ENCODE measurements at regions not wholly inside any gene's neighbourhood (a gene's known extent, or its start where the extent isn't known, plus 50 kb on each side); places are given as distances from the start of the nearest gene placed in this dataset.

- Mint-ChIP-seq H3K27me3 (peaks cover 53% of the 10 kb centered on the region), H3K27ac (no peak overlapping the region), H3K4me1 (no peaks in the 10 kb centered on the region), H3K4me3 (no peak overlapping the region), H3K36me3 (ENCODE audit: low read depth) (no peaks in the 10 kb centered on the region)
- no peaks in the 10 kb centered on the region for H3K9me3 ChIP-seq (ENCODE audit: control insufficient read depth, low read length, poor library complexity, severe bottlenecking)
- ATAC-seq (no peak), DNase-seq (no peak)
Observed at GRCh38 chr15:39298271-39298962, 282.5 kb upstream of the THBS1 start.

- no peaks in the 10 kb centered on the region for H3K36me3 Mint-ChIP-seq (ENCODE audit: low read depth)
- peaks cover 53% of the 10 kb centered on the region for H3K27me3 Mint-ChIP-seq
- no peak overlapping the region for H3K27ac Mint-ChIP-seq
- no peaks in the 10 kb centered on the region for H3K4me1 Mint-ChIP-seq
- DNase-seq: no peak
- no peak overlapping the region for H3K4me3 Mint-ChIP-seq
- no peak for ATAC-seq
- no peaks in the 10 kb centered on the region for H3K9me3 ChIP-seq (ENCODE audit: control insufficient read depth, low read length, poor library complexity, severe bottlenecking)
Observed at GRCh38 chr15:39299486-39300267, 281.2 kb upstream of the THBS1 start.

DNA sequence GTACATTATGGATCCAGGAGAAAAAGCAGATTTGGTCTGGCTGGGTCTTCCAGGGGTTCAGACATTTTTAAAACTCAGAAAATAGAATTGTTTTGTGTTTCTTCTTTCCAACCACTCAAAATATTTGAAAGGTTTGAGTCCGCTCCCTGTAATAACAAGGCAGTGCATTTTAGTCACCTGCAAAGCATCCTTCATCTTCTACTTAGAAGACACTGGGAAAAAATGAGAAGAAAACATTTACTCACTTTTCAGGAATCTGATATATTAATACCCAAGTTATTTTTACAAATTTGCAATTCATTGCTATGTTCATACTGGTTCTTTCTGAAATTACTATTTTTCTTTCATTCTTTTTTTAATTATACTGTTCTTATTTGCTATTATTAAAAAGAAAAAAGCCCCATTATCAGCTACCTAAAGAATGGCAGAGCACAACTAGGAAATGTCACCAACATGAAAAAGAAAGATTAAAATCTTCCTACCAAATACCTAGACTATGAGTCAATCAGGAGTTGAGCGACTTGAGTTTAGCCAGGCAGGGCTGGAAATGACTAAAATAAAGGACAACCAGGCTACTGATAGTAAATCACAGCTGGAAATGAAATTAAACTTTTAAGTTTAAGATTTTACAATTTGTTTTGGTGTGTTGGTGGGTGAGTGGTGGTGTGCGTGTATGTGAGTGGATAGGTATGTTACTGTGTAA is 280.3 kb upstream of the THBS1 start:
- H3K9me3 ChIP-seq (ENCODE audit: control insufficient read depth, low read length, poor library complexity, severe bottlenecking): no peaks in the 10 kb centered on the region
- H3K27ac Mint-ChIP-seq: no peak overlapping the region
- H3K36me3 Mint-ChIP-seq (ENCODE audit: low read depth): no peaks in the 10 kb centered on the region
- no peak for DNase-seq
- no peak overlapping the region for H3K4me3 Mint-ChIP-seq
- ATAC-seq: no peak
- peaks cover 55% of the 10 kb centered on the region for H3K27me3 Mint-ChIP-seq
- no peaks in the 10 kb centered on the region for H3K4me1 Mint-ChIP-seq

DNA sequence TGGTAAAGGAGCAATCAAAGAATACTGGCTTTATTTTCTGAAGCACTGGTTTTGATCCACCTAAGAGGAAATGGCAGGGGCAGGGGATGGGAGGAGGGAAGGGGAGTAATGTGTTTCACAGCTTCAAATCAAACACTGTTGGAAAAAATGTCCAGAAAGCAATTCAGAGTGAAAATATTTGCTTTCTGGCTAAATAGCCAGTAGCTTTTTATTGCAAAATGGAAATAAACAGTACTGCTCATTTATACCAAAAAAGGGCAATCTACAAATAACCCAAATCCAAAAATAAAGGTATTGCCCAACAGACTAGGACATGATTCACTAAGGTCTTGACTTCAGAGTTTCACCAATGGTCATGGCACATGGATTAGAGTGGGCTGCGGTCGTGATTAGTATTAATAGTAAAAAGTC is 279.3 kb upstream of the THBS1 start:
- H3K9me3 ChIP-seq (ENCODE audit: control insufficient read depth, low read length, poor library complexity, severe bottlenecking): no peaks in the 10 kb centered on the region
- Mint-ChIP-seq H3K4me1 (no peaks in the 10 kb centered on the region), H3K27ac (no peak overlapping the region), H3K27me3 (peaks cover 55% of the 10 kb centered on the region), H3K4me3 (no peak overlapping the region), H3K36me3 (ENCODE audit: low read depth) (no peaks in the 10 kb centered on the region)
- ATAC-seq (no peak), DNase-seq (no peak)

DNA sequence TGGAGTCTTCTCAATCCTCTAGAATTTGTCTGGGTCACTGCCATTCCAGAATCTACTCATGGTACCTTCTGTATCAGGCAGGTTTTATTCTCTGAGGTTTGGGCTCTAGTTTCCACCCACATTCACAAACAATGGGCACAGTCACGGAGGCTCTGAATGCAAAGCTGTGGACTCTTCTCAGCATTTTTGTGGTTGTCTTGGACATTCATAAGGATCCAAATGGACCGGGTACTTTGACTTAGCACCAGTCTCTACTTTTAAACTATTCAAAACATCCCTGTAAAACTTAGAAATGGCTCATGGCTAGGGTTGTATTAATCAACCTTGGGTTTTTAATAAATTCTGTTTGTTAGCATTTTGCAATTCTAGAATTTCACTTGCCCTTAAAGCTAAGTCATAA is 277.9 kb upstream of the THBS1 start:
- no peaks in the 10 kb centered on the region for H3K4me1 Mint-ChIP-seq
- no peak for DNase-seq
- H3K27ac Mint-ChIP-seq: no peak overlapping the region
- H3K4me3 Mint-ChIP-seq: no peak overlapping the region
- ATAC-seq: no peak
- H3K36me3 Mint-ChIP-seq (ENCODE audit: low read depth): no peaks in the 10 kb centered on the region
- no peaks in the 10 kb centered on the region for H3K9me3 ChIP-seq (ENCODE audit: control insufficient read depth, low read length, poor library complexity, severe bottlenecking)
- H3K27me3 Mint-ChIP-seq: peaks cover 59% of the 10 kb centered on the region

- Mint-ChIP-seq H3K36me3 (ENCODE audit: low read depth) (no peaks in the 10 kb centered on the region), H3K4me3 (no peak overlapping the region), H3K27ac (no peak overlapping the region), H3K4me1 (no peaks in the 10 kb centered on the region), H3K27me3 (peaks cover 57% of the 10 kb centered on the region)
- H3K9me3 ChIP-seq (ENCODE audit: control insufficient read depth, low read length, poor library complexity, severe bottlenecking): no peaks in the 10 kb centered on the region
- no peak for DNase-seq
- ATAC-seq: no peak
Observed at GRCh38 chr15:39304201-39304841, 276.6 kb upstream of the THBS1 start.

DNA sequence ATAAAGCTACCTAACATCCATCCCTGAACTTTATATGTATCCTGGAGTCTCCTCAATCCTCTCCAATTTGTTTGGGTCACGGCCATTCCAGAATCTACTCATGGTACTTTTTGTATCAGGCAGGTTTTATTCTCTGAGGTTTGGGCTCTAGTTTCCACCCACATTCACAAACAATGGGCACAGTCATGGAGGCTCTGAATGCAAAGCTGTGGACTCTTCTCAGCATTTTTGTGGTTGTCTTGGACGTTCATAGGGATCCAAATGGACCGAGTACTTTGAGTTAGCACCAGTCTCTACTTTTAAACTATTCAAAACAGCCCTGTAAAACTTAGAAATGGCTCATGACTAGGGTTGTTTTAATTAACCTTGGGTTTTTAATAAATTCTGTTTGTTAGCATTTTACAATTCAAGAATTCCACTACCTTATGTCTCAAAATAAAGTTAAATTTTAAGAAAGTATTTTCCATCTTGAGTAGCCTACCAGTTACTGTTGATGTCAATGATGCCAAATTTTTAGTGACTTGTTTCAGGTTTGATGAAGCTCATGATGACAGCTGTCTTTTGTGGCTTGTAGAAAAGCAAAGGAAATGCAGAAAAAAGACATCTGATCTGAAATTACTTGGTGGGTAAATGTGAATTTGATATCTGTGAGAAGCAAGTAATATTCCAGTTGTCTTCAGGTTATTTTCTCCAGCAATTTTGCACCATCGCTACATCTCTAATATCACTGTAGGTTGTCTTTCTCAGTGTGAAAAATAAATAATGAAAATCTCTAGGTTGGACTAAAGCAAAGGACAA is 275.7 kb upstream of the THBS1 start:
- no peak overlapping the region for H3K4me3 Mint-ChIP-seq
- no peaks in the 10 kb centered on the region for H3K36me3 Mint-ChIP-seq (ENCODE audit: low read depth)
- peaks cover 49% of the 10 kb centered on the region for H3K27me3 Mint-ChIP-seq
- ATAC-seq: no peak
- no peaks in the 10 kb centered on the region for H3K9me3 ChIP-seq (ENCODE audit: control insufficient read depth, low read length, poor library complexity, severe bottlenecking)
- H3K4me1 Mint-ChIP-seq: no peaks in the 10 kb centered on the region
- DNase-seq: no peak
- H3K27ac Mint-ChIP-seq: no peak overlapping the region

DNA sequence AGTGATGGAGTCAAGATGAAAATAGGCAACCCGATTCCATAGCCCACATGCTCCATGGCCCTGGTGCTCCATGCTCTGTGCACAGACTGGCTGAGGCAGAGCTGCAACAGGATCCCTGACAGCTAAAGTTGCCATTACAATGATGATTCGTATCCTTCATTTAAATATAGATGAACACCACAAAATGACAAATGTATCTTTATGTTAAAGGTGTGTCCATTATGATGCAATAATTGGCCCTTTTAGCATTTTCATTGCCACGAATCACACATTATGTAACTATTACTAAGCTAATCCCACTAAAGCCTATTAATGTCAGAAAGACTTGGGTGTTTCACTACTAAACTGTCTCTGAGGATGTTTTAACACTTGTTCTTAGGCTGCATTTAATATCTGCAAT is 270.2 kb upstream of the THBS1 start:
- Mint-ChIP-seq H3K27ac (no peak overlapping the region), H3K4me1 (no peaks in the 10 kb centered on the region), H3K36me3 (ENCODE audit: low read depth) (no peaks in the 10 kb centered on the region), H3K27me3 (peaks cover 32% of the 10 kb centered on the region), H3K4me3 (no peak overlapping the region)
- no peak for ATAC-seq
- DNase-seq: no peak
- H3K9me3 ChIP-seq (ENCODE audit: control insufficient read depth, low read length, poor library complexity, severe bottlenecking): no peaks in the 10 kb centered on the region

DNA sequence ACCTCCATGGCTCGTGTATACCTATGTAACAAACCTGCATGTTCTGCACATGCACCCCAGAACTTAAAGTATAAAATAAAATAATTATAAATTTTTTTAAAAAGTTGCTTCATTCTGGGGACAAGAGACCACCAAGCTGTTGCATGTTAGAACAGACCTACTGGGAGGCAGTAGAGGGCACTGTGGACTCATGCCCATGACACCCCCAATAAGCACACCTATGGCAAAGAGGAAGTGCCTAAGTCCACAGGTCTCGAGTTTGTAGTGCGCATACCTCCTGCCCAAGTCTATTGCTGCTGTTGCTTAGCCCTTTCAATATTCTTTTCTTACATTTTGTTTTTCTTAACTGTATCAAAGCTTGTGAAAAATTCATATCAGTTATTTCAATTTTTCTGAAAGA is 267.9 kb upstream of the THBS1 start:
- DNase-seq (no peak), ATAC-seq (no peak)
- no peaks in the 10 kb centered on the region for H3K9me3 ChIP-seq (ENCODE audit: control insufficient read depth, low read length, poor library complexity, severe bottlenecking)
- Mint-ChIP-seq H3K36me3 (ENCODE audit: low read depth) (no peaks in the 10 kb centered on the region), H3K4me3 (no peak overlapping the region), H3K4me1 (no peaks in the 10 kb centered on the region), H3K27me3 (peaks cover 29% of the 10 kb centered on the region), H3K27ac (no peak overlapping the region)

DNA sequence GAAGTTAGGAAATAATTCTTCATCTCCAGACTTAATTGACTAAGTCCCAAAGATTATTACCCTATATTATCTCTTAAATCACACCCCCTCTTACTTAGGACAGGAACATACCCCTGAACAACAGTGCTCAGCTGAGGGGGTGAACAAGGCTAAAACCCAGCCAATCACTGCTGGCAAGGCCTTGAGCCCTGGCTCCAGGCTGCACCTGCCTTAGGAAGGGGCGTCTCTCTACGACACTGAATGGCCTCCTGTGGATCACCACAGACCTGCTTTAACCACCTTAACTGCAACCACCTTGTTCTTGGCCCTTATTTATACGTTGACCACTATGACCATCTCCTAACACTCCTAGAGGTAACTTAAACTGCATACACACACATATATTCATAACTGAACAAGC is 267.4 kb upstream of the THBS1 start:
- DNase-seq (no peak), ATAC-seq (no peak)
- no peaks in the 10 kb centered on the region for H3K9me3 ChIP-seq (ENCODE audit: control insufficient read depth, low read length, poor library complexity, severe bottlenecking)
- no peak overlapping the region for H3K27ac Mint-ChIP-seq
- H3K27me3 Mint-ChIP-seq: peaks cover 34% of the 10 kb centered on the region
- H3K36me3 Mint-ChIP-seq (ENCODE audit: low read depth): no peaks in the 10 kb centered on the region
- no peak overlapping the region for H3K4me3 Mint-ChIP-seq
- H3K4me1 Mint-ChIP-seq: no peaks in the 10 kb centered on the region

DNA sequence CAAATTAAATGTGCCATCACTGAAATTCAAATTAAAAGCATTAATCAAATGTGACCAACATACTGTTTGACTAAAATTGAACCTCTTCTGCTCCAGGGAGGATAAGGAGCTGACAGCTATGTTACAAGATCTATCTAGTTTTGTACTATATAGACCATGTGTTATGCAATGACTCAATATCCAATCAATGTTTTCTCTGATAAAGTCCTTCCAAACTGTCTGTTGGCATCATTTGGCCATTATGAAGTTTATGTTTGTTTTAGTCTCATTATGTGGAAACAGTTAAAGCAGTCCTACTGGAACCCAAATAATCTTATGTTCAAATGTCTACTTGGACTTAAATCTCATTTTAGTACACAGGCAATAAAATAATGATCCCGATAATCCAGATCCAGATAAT is 267.0 kb upstream of the THBS1 start:
- no peaks in the 10 kb centered on the region for H3K4me1 Mint-ChIP-seq
- H3K36me3 Mint-ChIP-seq (ENCODE audit: low read depth): no peaks in the 10 kb centered on the region
- DNase-seq: no peak
- no peak for ATAC-seq
- H3K27me3 Mint-ChIP-seq: peaks cover 36% of the 10 kb centered on the region
- H3K27ac Mint-ChIP-seq: no peak overlapping the region
- H3K9me3 ChIP-seq (ENCODE audit: control insufficient read depth, low read length, poor library complexity, severe bottlenecking): no peaks in the 10 kb centered on the region
- H3K4me3 Mint-ChIP-seq: no peak overlapping the region

- ATAC-seq (no peak), DNase-seq (no peak)
- Mint-ChIP-seq H3K4me1 (no peaks in the 10 kb centered on the region), H3K27me3 (peaks cover 36% of the 10 kb centered on the region), H3K36me3 (ENCODE audit: low read depth) (no peaks in the 10 kb centered on the region), H3K4me3 (no peak overlapping the region), H3K27ac (no peak overlapping the region)
- H3K9me3 ChIP-seq (ENCODE audit: control insufficient read depth, low read length, poor library complexity, severe bottlenecking): no peaks in the 10 kb centered on the region
Observed at GRCh38 chr15:39315206-39315850, 265.6 kb upstream of the THBS1 start.
